Right kidney (tissue), 1 donor: ENCODE measurements at regions not wholly inside any gene's neighbourhood (a gene's known extent, or its start where the extent isn't known, plus 50 kb on each side); places are given as distances from the start of the nearest gene placed in this dataset.
"Not testable (repeated sequence)": the region's sequence is repeated elsewhere in the genome, so short reads cannot be mapped to it uniquely, and the experiment has no call there.

Experiments used
- DNase-seq: peaks from one replicate; pipeline ENCODE4 v3.0.0-alpha.2; 2016

GRCh38 chr6:112881828-112882780 lies 535.0 kb downstream of the RFPL4B start:
- no peak for DNase-seq

- no peak for DNase-seq
These were observed 536.0 kb downstream of the RFPL4B start for GRCh38 chr6:112883095-112883494.

- no peak for DNase-seq
These were observed 539.3 kb downstream of the RFPL4B start for GRCh38 chr6:112886415-112886814.

GRCh38 chr6:112887424-112887823 lies 540.3 kb downstream of the RFPL4B start:
- not testable (repeated sequence) for DNase-seq

GRCh38 chr6:112899541-112899940 lies 552.4 kb downstream of the RFPL4B start:
- DNase-seq: no peak

- DNase-seq: no peak
These were observed 556.2 kb downstream of the RFPL4B start for GRCh38 chr6:112903361-112903760.

GRCh38 chr6:112906726-112907125 lies 559.6 kb downstream of the RFPL4B start:
- DNase-seq: peak; percentile 12

GRCh38 chr6:112909781-112910180 lies 562.7 kb downstream of the RFPL4B start:
- no peak for DNase-seq

- DNase-seq: no peak
These were observed 563.1 kb downstream of the RFPL4B start for GRCh38 chr6:112910256-112910655.

- DNase-seq: no peak
These were observed 564.8 kb downstream of the RFPL4B start for GRCh38 chr6:112911959-112912358.

- no peak for DNase-seq
These were observed 565.4 kb downstream of the RFPL4B start for GRCh38 chr6:112912416-112913101.

GRCh38 chr6:112919744-112920143 lies 572.6 kb downstream of the RFPL4B start:
- DNase-seq: not testable (repeated sequence)

- DNase-seq: no peak
These were observed 573.9 kb downstream of the RFPL4B start for GRCh38 chr6:112920994-112921393.

- no peak for DNase-seq
These were observed 576.9 kb downstream of the RFPL4B start for GRCh38 chr6:112923940-112924587.

- no peak for DNase-seq
These were observed 578.6 kb downstream of the RFPL4B start for GRCh38 chr6:112925702-112926101.

- no peak for DNase-seq
These were observed 580.7 kb downstream of the RFPL4B start for GRCh38 chr6:112927641-112928320.

- no peak for DNase-seq
These were observed 582.5 kb downstream of the RFPL4B start for GRCh38 chr6:112929641-112930040.

- DNase-seq: no peak
These were observed 584.7 kb downstream of the RFPL4B start for GRCh38 chr6:112931832-112932231.

- DNase-seq: no peak
These were observed 586.8 kb downstream of the RFPL4B start for GRCh38 chr6:112933947-112934346.

GRCh38 chr6:112934433-112935327 lies 587.5 kb downstream of the RFPL4B start:
- DNase-seq: no peak

GRCh38 chr6:112935402-112936078 lies 588.4 kb downstream of the RFPL4B start:
- no peak for DNase-seq
